Mesenchymal stem cell (in vitro differentiated cells and primary cell): ENCODE measurements at regions not wholly inside any gene's neighbourhood (a gene's known extent, or its start where the extent isn't known, plus 50 kb on each side); places are given as distances from the start of the nearest gene placed in this dataset.

Experiments used
- DNase-seq: peaks from one replicate; pipeline ENCODE4 v3.0.0-alpha.2; 2013
- H2AFZ ChIP-seq: one replicate; pipeline ENCODE4 v1.6.1; 2013; ENCODE audit warnings: low read depth, mild to moderate bottlenecking, control low read depth, inconsistent platforms, low read length, moderate library complexity
- H2AK5ac ChIP-seq: 2 replicates; pipeline ENCODE4 v1.6.1; 2013; ENCODE audit warnings: low read length, moderate library complexity, mild to moderate bottlenecking, inconsistent platforms; ENCODE audit not compliant: severe bottlenecking
- H2BK120ac ChIP-seq: one replicate; pipeline ENCODE4 v1.6.1; 2013; ENCODE audit warnings: low read depth, mild to moderate bottlenecking, inconsistent platforms, low read length, moderate library complexity
- H2BK12ac ChIP-seq, 2 experiments: one replicate each; pipeline ENCODE4 v1.6.1; 2013; ENCODE audit warnings: inconsistent platforms in 2 of 2, low read length in 2 of 2, mild to moderate bottlenecking in 2 of 2, moderate library complexity in 2 of 2, control low read depth in 1 of 2
- H2BK15ac ChIP-seq: one replicate; pipeline ENCODE4 v1.6.1; 2013; ENCODE audit warnings: mild to moderate bottlenecking, low read depth, inconsistent platforms; ENCODE audit not compliant: poor library complexity, severe bottlenecking
- H2BK5ac ChIP-seq: 2 replicates; pipeline ENCODE4 v1.6.1; 2013; ENCODE audit warnings: low read depth, mild to moderate bottlenecking, low read length, control low read depth, inconsistent platforms; ENCODE audit not compliant: poor library complexity, severe bottlenecking
- H3K14ac ChIP-seq, 2 experiments: one replicate each; pipeline ENCODE4 v1.6.1; 2013; ENCODE audit warnings: inconsistent platforms in 2 of 2, low read length in 2 of 2, control low read depth in 1 of 2, mild to moderate bottlenecking in 1 of 2, moderate library complexity in 1 of 2
- H3K18ac ChIP-seq, 2 experiments: one replicate each; pipeline ENCODE4 v1.6.1; 2013; ENCODE audit warnings: inconsistent platforms in 2 of 2, low read length in 2 of 2, control low read depth in 1 of 2, low read depth in 1 of 2, mild to moderate bottlenecking in 1 of 2
- H3K23ac ChIP-seq, 2 experiments: one replicate each; pipeline ENCODE4 v1.6.1; 2013; ENCODE audit warnings: inconsistent platforms in 2 of 2, low read length in 2 of 2, mild to moderate bottlenecking in 2 of 2, moderate library complexity in 2 of 2, control low read depth in 1 of 2
- H3K27ac ChIP-seq: 2 replicates; pipeline ENCODE4 v1.5.1; 2013; ENCODE audit warnings: mild to moderate bottlenecking, moderate library complexity, low read length, control low read depth, inconsistent platforms; ENCODE audit not compliant: poor library complexity, severe bottlenecking
- H3K27me3 ChIP-seq, 2 experiments: 2 replicates each; pipeline versions ENCODE4 v1.6.1 to v1.7.0; 2013; ENCODE audit warnings: low read length in 2 of 2, mild to moderate bottlenecking in 2 of 2, moderate library complexity in 2 of 2, control low read depth in 1 of 2, inconsistent platforms in 1 of 2; ENCODE audit not compliant: control insufficient read depth in 1 of 2, insufficient read depth in 1 of 2
- H3K36me3 ChIP-seq, 2 experiments: 2 replicates each; pipeline versions ENCODE4 v1.6.1 to v1.7.0; 2013; ENCODE audit warnings: low read length in 2 of 2, control low read depth in 1 of 2, inconsistent platforms in 1 of 2, low read depth in 1 of 2, mild to moderate bottlenecking in 1 of 2; ENCODE audit not compliant: insufficient read depth in 2 of 2, control insufficient read depth in 1 of 2
- H3K4ac ChIP-seq, 2 experiments: one replicate each; pipeline ENCODE4 v1.6.1; 2013; ENCODE audit warnings: inconsistent platforms in 2 of 2, low read length in 2 of 2, mild to moderate bottlenecking in 2 of 2, moderate library complexity in 2 of 2, control low read depth in 1 of 2, low read depth in 1 of 2
- H3K4me1 ChIP-seq: 2 replicates; pipeline ENCODE4 v1.6.1; 2013; ENCODE audit warnings: low read depth, low read length, control low read depth; ENCODE audit not compliant: control insufficient read depth, insufficient read depth
- H3K4me2 ChIP-seq: 2 replicates; pipeline ENCODE4 v1.6.1; 2013; ENCODE audit warnings: low read length, mild to moderate bottlenecking, inconsistent platforms; ENCODE audit not compliant: poor library complexity, severe bottlenecking
- H3K4me3 ChIP-seq, 2 experiments: 2 replicates each; pipeline versions ENCODE4 v1.5.1 to v1.7.0; 2013; ENCODE audit warnings: low read length in 2 of 2, mild to moderate bottlenecking in 2 of 2, control low read depth in 1 of 2, low read depth in 1 of 2; ENCODE audit not compliant: insufficient read depth in 1 of 2
- H3K79me1 ChIP-seq: replicated peaks from 2 replicates; pipeline ENCODE4 v1.6.1; 2013; ENCODE audit warnings: mild to moderate bottlenecking, control low read depth, low read length, inconsistent platforms; ENCODE audit not compliant: poor library complexity, severe bottlenecking
- H3K9ac ChIP-seq: 2 replicates; pipeline ENCODE4 v1.7.0; 2013; ENCODE audit warnings: mild to moderate bottlenecking, low read length, moderate library complexity
- H3K9me3 ChIP-seq: 2 replicates; pipeline ENCODE4 v1.7.0; 2013; ENCODE audit warnings: mild to moderate bottlenecking, low read length; ENCODE audit not compliant: control insufficient read depth
- H4K8ac ChIP-seq: one replicate; pipeline ENCODE4 v1.6.1; 2013; ENCODE audit warnings: inconsistent platforms, mild to moderate bottlenecking, low read length, moderate library complexity
- H4K91ac ChIP-seq: one replicate; pipeline ENCODE4 v1.6.1; 2013; ENCODE audit warnings: mild to moderate bottlenecking, low read length, inconsistent platforms
- WGBS: methylation state at CpG from one replicate; pipeline ENCODE4 v1.1.7; 2013; ENCODE audit warnings: mixed read lengths; 5-methylcytosine and 5-hydroxymethylcytosine counted together

GRCh38 chr6:51322505-51322904, 503.8 kb downstream of the TFAP2B start:
- Histone ChIP-seq H2AFZ (no peak overlapping the region), H3K79me1 (no peaks in the 10 kb centered on the region), H3K27ac (no peak overlapping the region), H3K4me3 (no peak overlapping the region), H2AK5ac (no peak overlapping the region), H3K9ac (no peak overlapping the region), H3K4ac (no peak overlapping the region), H3K9me3 (no peaks in the 10 kb centered on the region), H3K4me1 (no peaks in the 10 kb centered on the region), H4K91ac (no peak overlapping the region), H3K36me3 (no peaks in the 10 kb centered on the region), H2BK12ac (no peak overlapping the region), H3K23ac (no peak overlapping the region), H2BK15ac (no peak overlapping the region), H3K4me2 (no peak overlapping the region), H4K8ac (no peak overlapping the region), H3K14ac (no peak overlapping the region), H2BK120ac (no peak overlapping the region), H3K18ac (no peak overlapping the region), H2BK5ac (no peak overlapping the region), H3K27me3 (no peaks in the 10 kb centered on the region)
- no peak for DNase-seq

- no peak overlapping the region for H4K91ac ChIP-seq
- H3K4me1 ChIP-seq = no peaks in the 10 kb centered on the region
- H3K23ac ChIP-seq = no peak overlapping the region
- H3K9me3 ChIP-seq = no peaks in the 10 kb centered on the region
- no peak overlapping the region for H3K27ac ChIP-seq
- H2AK5ac ChIP-seq = no peak overlapping the region
- no peak overlapping the region for H2AFZ ChIP-seq
- H2BK120ac ChIP-seq = no peak overlapping the region
- H3K14ac ChIP-seq = no peak overlapping the region
- H2BK12ac ChIP-seq = no peak overlapping the region
- H3K36me3 ChIP-seq = no peaks in the 10 kb centered on the region
- H3K4ac ChIP-seq = no peak overlapping the region
- no peaks in the 10 kb centered on the region for H3K79me1 ChIP-seq
- no peaks in the 10 kb centered on the region for H3K27me3 ChIP-seq
- no peak overlapping the region for H3K9ac ChIP-seq
- H3K18ac ChIP-seq = no peak overlapping the region
- DNase-seq = no peak
- H3K4me3 ChIP-seq = no peak overlapping the region
- H4K8ac ChIP-seq = no peak overlapping the region
- WGBS = no CpG with 5 or more reads among the region's 1 CpG
- H2BK5ac ChIP-seq = no peak overlapping the region
- no peak overlapping the region for H2BK15ac ChIP-seq
- no peak overlapping the region for H3K4me2 ChIP-seq
These were observed 504.4 kb downstream of the TFAP2B start for GRCh38 chr6:51323056-51323455.

- no peaks in the 10 kb centered on the region for H3K4me1 ChIP-seq
- H3K36me3 ChIP-seq = no peaks in the 10 kb centered on the region
- H2BK12ac ChIP-seq = no peak overlapping the region
- no peak for DNase-seq
- H2BK5ac ChIP-seq = no peak overlapping the region
- H3K4me3 ChIP-seq = no peak overlapping the region
- no peak overlapping the region for H3K27ac ChIP-seq
- no peak overlapping the region for H2AK5ac ChIP-seq
- H2BK15ac ChIP-seq = no peak overlapping the region
- H3K27me3 ChIP-seq = no peaks in the 10 kb centered on the region
- no peak overlapping the region for H4K8ac ChIP-seq
- H3K79me1 ChIP-seq = no peaks in the 10 kb centered on the region
- no peak overlapping the region for H3K9ac ChIP-seq
- WGBS = 74% methylated on average over 1 of the region's 1 CpG
- H3K23ac ChIP-seq = no peak overlapping the region
- no peak overlapping the region for H2BK120ac ChIP-seq
- no peak overlapping the region for H2AFZ ChIP-seq
- H3K9me3 ChIP-seq = no peaks in the 10 kb centered on the region
- H3K4me2 ChIP-seq = no peak overlapping the region
- H3K18ac ChIP-seq = no peak overlapping the region
- H4K91ac ChIP-seq = no peak overlapping the region
- no peak overlapping the region for H3K14ac ChIP-seq
- no peak overlapping the region for H3K4ac ChIP-seq
These were observed 512.3 kb downstream of the TFAP2B start for GRCh38 chr6:51330971-51331370.

GRCh38 chr6:51335543-51335942, 516.9 kb downstream of the TFAP2B start:
- Histone ChIP-seq H3K23ac (no peak overlapping the region), H2BK5ac (no peak overlapping the region), H3K79me1 (no peaks in the 10 kb centered on the region), H3K4me1 (no peaks in the 10 kb centered on the region), H3K27ac (no peak overlapping the region), H2AK5ac (no peak overlapping the region), H3K9ac (no peak overlapping the region), H4K8ac (no peak overlapping the region), H4K91ac (no peak overlapping the region), H3K27me3 (no peaks in the 10 kb centered on the region), H3K4ac (no peak overlapping the region), H3K36me3 (no peaks in the 10 kb centered on the region), H2AFZ (no peak overlapping the region), H2BK120ac (no peak overlapping the region), H3K4me2 (no peak overlapping the region), H3K4me3 (no peak overlapping the region), H2BK12ac (no peak overlapping the region), H3K14ac (no peak overlapping the region), H2BK15ac (no peak overlapping the region), H3K18ac (no peak overlapping the region), H3K9me3 (no peaks in the 10 kb centered on the region)
- no peak for DNase-seq
- 75% methylated on average over 2 of the region's 2 CpGs for WGBS
